RWPE1 (cell line): ENCODE measurements at regions not wholly inside any gene's neighbourhood (a gene's known extent, or its start where the extent isn't known, plus 50 kb on each side); places are given as distances from the start of the nearest gene placed in this dataset.

ENCODE experiments used
- CTCF ChIA-PET: fragments of 350-600 bp; sonication (Branson Sonifier 250); formaldehyde crosslinking; extraction: SDS; loops from one replicate; lab custom pipeline; 2021; lab: Yijun Ruan, JAX
- POLR2A ChIA-PET: fragments of 400-600 bp; formaldehyde crosslinking; extraction: SDS; loops from one replicate; lab custom pipeline; 2020; ENCODE audit warnings: antibody characterized with exemption; ENCODE audit not compliant: low non-redundant PET; lab: Yijun Ruan, JAX
- DNase-seq: peaks from one replicate; pipeline ENCODE4 v3.0.0; 2012; ENCODE audit warnings: low spot score
- H3K27ac ChIP-seq: fragments of 450-650 bp; 2 replicates; pipeline ENCODE4 v1.5.1; 2017
- CTCF ChIP-seq: fragments of 450-650 bp; conservative IDR thresholded peaks from 2 replicates; pipeline ENCODE4 v1.5.1; 2017; ENCODE audit warnings: low read depth, mild to moderate bottlenecking

GRCh38 chr6:25130518-25130917, 148.7 kb upstream of the CARMIL1 start:
- no peak overlapping the region for H3K27ac ChIP-seq
- no peak for TF ChIP-seq CTCF
- ChIA-PET POLR2A (no interaction called here), CTCF (interaction anchor here (0.6 kb wide), 3 partner anchors 14 to 461 kb away, joined by 3 to 5 read pairs (median 3); no protein-coding TSS in a partner anchor)
- DNase-seq = no peak

GRCh38 chr6:25132934-25133333, 146.2 kb upstream of the CARMIL1 start:
- no peak overlapping the region for H3K27ac ChIP-seq
- no peak for TF ChIP-seq CTCF
- CTCF ChIA-PET = no interaction called here
- POLR2A ChIA-PET = interaction anchor here (0.6 kb wide), 1 partner anchor 110 kb away, joined by 6 read pairs; no protein-coding TSS in a partner anchor
- DNase-seq = no peak

- H3K27ac ChIP-seq = no peak overlapping the region
- POLR2A ChIA-PET = no interaction called here
- TF ChIP-seq CTCF = no peak
- DNase-seq = no peak
- CTCF ChIA-PET = no interaction called here
Measured at GRCh38 chr6:25133568-25133967, 145.6 kb upstream of the CARMIL1 start.

- DNase-seq = no peak
- ChIA-PET POLR2A (no interaction called here), CTCF (no interaction called here)
- no peak for TF ChIP-seq CTCF
- no peak overlapping the region for H3K27ac ChIP-seq
Measured at GRCh38 chr6:25136854-25137253, 142.3 kb upstream of the CARMIL1 start.

GRCh38 chr6:25137480-25137879, 141.7 kb upstream of the CARMIL1 start:
- ChIA-PET POLR2A (no interaction called here), CTCF (no interaction called here)
- TF ChIP-seq CTCF = no peak
- DNase-seq = no peak
- H3K27ac ChIP-seq = no peak overlapping the region

- DNase-seq = no peak
- peak overlapping the region; percentile 65 for H3K27ac ChIP-seq
- no peak for TF ChIP-seq CTCF
- ChIA-PET CTCF (no interaction called here), POLR2A (no interaction called here)
Measured at GRCh38 chr6:25137916-25138232, 141.3 kb upstream of the CARMIL1 start.
